H9 (cell line): ENCODE measurements at regions not wholly inside any gene's neighbourhood (a gene's known extent, or its start where the extent isn't known, plus 50 kb on each side); places are given as distances from the start of the nearest gene placed in this dataset.

Source experiments
- DNase-seq: peaks from one replicate; pipeline ENCODE4 v3.0.0-alpha.2; 2017
- H2AFZ ChIP-seq: one replicate; pipeline ENCODE4 v1.6.1; 2013; ENCODE audit warnings: mild to moderate bottlenecking, low read length, control low read depth, moderate library complexity
- H2AK5ac ChIP-seq: 2 replicates; pipeline ENCODE4 v1.6.1; 2013; ENCODE audit warnings: low read length, control low read depth, mixed read lengths; ENCODE audit not compliant: insufficient read length
- H2BK120ac ChIP-seq: one replicate; pipeline ENCODE4 v1.6.1; 2013; ENCODE audit warnings: low read depth, mild to moderate bottlenecking, low read length, control low read depth, inconsistent platforms; ENCODE audit not compliant: poor library complexity, severe bottlenecking
- H2BK12ac ChIP-seq: 2 replicates; pipeline ENCODE4 v1.6.1; 2013; ENCODE audit warnings: low read length, control low read depth, mixed read lengths, low read depth; ENCODE audit not compliant: insufficient read length
- H2BK15ac ChIP-seq: 2 replicates; pipeline ENCODE4 v1.6.1; 2013; ENCODE audit warnings: low read depth, low read length, control low read depth
- H2BK20ac ChIP-seq: one replicate; pipeline ENCODE4 v1.6.1; 2013; ENCODE audit warnings: low read depth, mild to moderate bottlenecking, low read length, control low read depth, inconsistent platforms; ENCODE audit not compliant: poor library complexity, severe bottlenecking
- H2BK5ac ChIP-seq: 2 replicates; pipeline ENCODE4 v1.6.1; 2013; ENCODE audit warnings: low read length, control low read depth, mixed read lengths; ENCODE audit not compliant: insufficient read length
- H3K14ac ChIP-seq: 2 replicates; pipeline ENCODE4 v1.6.1; 2013; ENCODE audit warnings: low read length, control low read depth; ENCODE audit not compliant: insufficient read depth
- H3K18ac ChIP-seq: 2 replicates; pipeline ENCODE4 v1.6.1; 2013; ENCODE audit warnings: low read depth, mild to moderate bottlenecking, mixed read lengths, low read length, control low read depth; ENCODE audit not compliant: insufficient read length
- H3K23ac ChIP-seq: 2 replicates; pipeline ENCODE4 v1.6.1; 2013; ENCODE audit warnings: low read length, control low read depth, mixed read lengths, low read depth; ENCODE audit not compliant: insufficient read length
- H3K23me2 ChIP-seq: 2 replicates; pipeline ENCODE4 v1.6.1; 2013; ENCODE audit warnings: low read depth, mild to moderate bottlenecking, mixed read lengths, low read length, control low read depth; ENCODE audit not compliant: insufficient read length, poor library complexity, severe bottlenecking
- H3K27ac ChIP-seq: 2 replicates; pipeline ENCODE4 v1.5.1; 2013; ENCODE audit warnings: low read length, control low read depth, mixed read lengths, low read depth; ENCODE audit not compliant: insufficient read length
- H3K27me3 ChIP-seq: 2 replicates; pipeline ENCODE4 v1.6.1; 2013; ENCODE audit warnings: low read length, control low read depth, inconsistent platforms; ENCODE audit not compliant: insufficient read depth
- H3K4ac ChIP-seq: 2 replicates; pipeline ENCODE4 v1.6.1; 2013; ENCODE audit warnings: low read depth, mild to moderate bottlenecking, control low read depth, inconsistent platforms, low read length, moderate library complexity
- H3K4me1 ChIP-seq: 2 replicates; pipeline ENCODE4 v1.6.1; 2013; ENCODE audit warnings: low read length, control low read depth, inconsistent platforms; ENCODE audit not compliant: insufficient read depth
- H3K4me2 ChIP-seq: 2 replicates; pipeline ENCODE4 v1.6.1; 2013; ENCODE audit warnings: low read length, control low read depth, mixed read lengths; ENCODE audit not compliant: insufficient read length, insufficient read depth
- H3K56ac ChIP-seq: 2 replicates; pipeline ENCODE4 v1.6.1; 2013; ENCODE audit warnings: low read depth, mild to moderate bottlenecking, mixed read lengths, low read length, control low read depth; ENCODE audit not compliant: insufficient read length
- H3K79me1 ChIP-seq: 2 replicates; pipeline ENCODE4 v1.6.1; 2013; ENCODE audit warnings: low read depth, mild to moderate bottlenecking, moderate library complexity, low read length, control low read depth, inconsistent platforms; ENCODE audit not compliant: insufficient read depth, poor library complexity, severe bottlenecking
- H3K79me2 ChIP-seq: 2 replicates; pipeline ENCODE4 v1.6.1; 2013; ENCODE audit warnings: low read length, control low read depth, inconsistent platforms; ENCODE audit not compliant: insufficient read depth
- H3K9ac ChIP-seq: 2 replicates; pipeline ENCODE4 v1.6.1; 2013; ENCODE audit warnings: low read length, control low read depth, mixed read lengths; ENCODE audit not compliant: insufficient read length; ENCODE audit errors: extremely low read depth
- H3K9me3 ChIP-seq: one replicate; pipeline ENCODE4 v1.6.1; 2013; ENCODE audit warnings: low read depth, low read length, inconsistent platforms; ENCODE audit not compliant: control insufficient read depth
- H3T11ph ChIP-seq: one replicate; pipeline ENCODE4 v1.6.1; 2013; ENCODE audit warnings: mild to moderate bottlenecking, low read length, control low read depth, inconsistent platforms
- H4K20me1 ChIP-seq: one replicate; pipeline ENCODE4 v1.6.1; 2013; ENCODE audit not compliant: control insufficient read depth, insufficient read length, insufficient read depth
- H4K5ac ChIP-seq: 2 replicates; pipeline ENCODE4 v1.6.1; 2013; ENCODE audit warnings: low read depth, mild to moderate bottlenecking, mixed read lengths, low read length, control low read depth; ENCODE audit not compliant: insufficient read length
- H4K8ac ChIP-seq: replicated peaks from 2 replicates; pipeline ENCODE4 v1.6.1; 2013; ENCODE audit warnings: low read length, control low read depth, mixed read lengths, low read depth; ENCODE audit not compliant: insufficient read length
- H4K91ac ChIP-seq: 2 replicates; pipeline ENCODE4 v1.6.1; 2013; ENCODE audit warnings: low read depth, mild to moderate bottlenecking, moderate library complexity, mixed read lengths, low read length, control low read depth; ENCODE audit not compliant: insufficient read length
- H3K27ac Mint-ChIP-seq, 3 experiments: 2 replicates in 2 of 3; 3 replicates in 1 of 3; pipeline ENCODE4 v1.8.0; 2020 to 2021; ENCODE audit warnings: mixed read lengths in 3 of 3, mild to moderate bottlenecking in 1 of 3, moderate library complexity in 1 of 3
- H3K27me3 Mint-ChIP-seq: 2 replicates; pipeline ENCODE4 v1.8.0; 2021; ENCODE audit warnings: low read depth, mild to moderate bottlenecking, moderate library complexity, mixed read lengths
- H3K36me3 Mint-ChIP-seq, 3 experiments: 2 replicates in 2 of 3; 3 replicates in 1 of 3; pipeline ENCODE4 v1.8.0; 2020 to 2021; ENCODE audit warnings: low read depth in 3 of 3, mixed read lengths in 3 of 3; ENCODE audit not compliant: insufficient read depth in 1 of 3
- H3K4me1 Mint-ChIP-seq, 2 experiments: 2 replicates each; pipeline ENCODE4 v1.8.0; 2020; ENCODE audit warnings: mixed read lengths in 2 of 2
- H3K4me3 Mint-ChIP-seq, 2 experiments: 2 replicates in 1 of 2; 3 replicates in 1 of 2; pipeline ENCODE4 v1.8.0; 2020 to 2021; ENCODE audit warnings: mild to moderate bottlenecking in 2 of 2, mixed read lengths in 2 of 2, moderate library complexity in 1 of 2
- H3K9me3 Mint-ChIP-seq, 2 experiments: 2 replicates in 1 of 2; 3 replicates in 1 of 2; pipeline ENCODE4 v1.8.0; 2020; ENCODE audit warnings: mild to moderate bottlenecking in 2 of 2, mixed read lengths in 2 of 2, moderate library complexity in 1 of 2
- CTCF ChIP-seq: fragments of 200-600 bp; sonication (generic); conservative IDR thresholded peaks from 3 replicates; pipeline ENCODE4 v1.8.0; 2021; ENCODE audit warnings: antibody characterized with exemption, mild to moderate bottlenecking
- WGBS: extraction: QIAGEN DNeasy Blood & Tissue Kit; methylation state at CpG from one replicate; pipeline ENCODE4 v1.1.7; 2013; ENCODE audit warnings: missing lambda C conversion rate, low lambda C conversion rate, mixed read lengths; ENCODE audit not compliant: insufficient read length; ENCODE audit errors: extremely low coverage; 5-methylcytosine and 5-hydroxymethylcytosine counted together

- H3K23ac ChIP-seq, result no peak overlapping the region
- no peak overlapping the region for H2AK5ac ChIP-seq
- no peaks in the 10 kb centered on the region for H3K23me2 ChIP-seq
- no peak overlapping the region for H2BK20ac ChIP-seq
- no peak overlapping the region for H2BK5ac ChIP-seq
- H3K9me3 Mint-ChIP-seq, result peaks cover under 1 to 9% of the 10 kb centered on the region in 2 experiments; a peak in 4 of 5 replicates
- no peak overlapping the region for H3K14ac ChIP-seq
- TF ChIP-seq CTCF, result no peak
- no peak overlapping the region for H3K27ac Mint-ChIP-seq
- no peak overlapping the region for H4K5ac ChIP-seq
- no peak overlapping the region for H3K9ac ChIP-seq
- peaks cover 8% of the 10 kb centered on the region for H3K27me3 Mint-ChIP-seq
- H3K9me3 ChIP-seq, result no peaks in the 10 kb centered on the region
- H3T11ph ChIP-seq, result no peak overlapping the region
- no peak overlapping the region for H2BK15ac ChIP-seq
- H3K4me2 ChIP-seq, result no peak overlapping the region
- H3K27ac ChIP-seq, result no peak overlapping the region
- H4K8ac ChIP-seq, result no peak overlapping the region
- no peak overlapping the region for H3K18ac ChIP-seq
- H3K36me3 Mint-ChIP-seq, result peaks cover 0 to 9% (median 4%) of the 10 kb centered on the region in 3 experiments; a peak in 3 of 7 replicates
- no peak overlapping the region for H3K4me3 Mint-ChIP-seq
- no peaks in the 10 kb centered on the region for H3K27me3 ChIP-seq
- no peaks in the 10 kb centered on the region for H3K79me2 ChIP-seq
- H3K4me1 Mint-ChIP-seq, result peaks cover 4% of the 10 kb centered on the region in 2 experiments
- DNase-seq, result no peak
- H3K4ac ChIP-seq, result no peak overlapping the region
- H4K91ac ChIP-seq, result no peak overlapping the region
- H3K79me1 ChIP-seq, result no peaks in the 10 kb centered on the region
- no peak overlapping the region for H2AFZ ChIP-seq
- H2BK12ac ChIP-seq, result no peak overlapping the region
- H4K20me1 ChIP-seq, result no peaks in the 10 kb centered on the region
- H3K4me1 ChIP-seq, result no peaks in the 10 kb centered on the region
- no CpG with 5 or more reads among the region's 3 CpGs for WGBS
- H2BK120ac ChIP-seq, result no peak overlapping the region
- H3K56ac ChIP-seq, result no peak overlapping the region
These were observed 73.3 kb upstream of the ZNF30 start for GRCh38 chr19:34853369-34853768.
